Ascending aorta (tissue), 2 donors: ENCODE measurements at regions not wholly inside any gene's neighbourhood (a gene's known extent, or its start where the extent isn't known, plus 50 kb on each side); places are given as distances from the start of the nearest gene placed in this dataset.

Experiments used
- DNase-seq, 2 donors: peaks; one replicate each; pipeline ENCODE4 v3.0.0-alpha.2; 2019; ENCODE audit warnings: low spot score in 2 of 2
- H3K27ac ChIP-seq, 2 donors: fragments of 200-600 bp; sonication (generic); one replicate each; pipeline ENCODE4 v1.5.1; 2016 to 2017; ENCODE audit warnings: mild to moderate bottlenecking in 1 of 2
- H3K27me3 ChIP-seq: fragments of 200-600 bp; sonication (generic); one replicate; pipeline ENCODE4 v1.5.1; 2017
- H3K36me3 ChIP-seq, 2 donors: fragments of 200-600 bp; sonication (generic); one replicate each; pipeline ENCODE4 v1.5.1; 2016
- H3K4me1 ChIP-seq, 2 donors: fragments of 200-600 bp; sonication (generic); one replicate each; pipeline ENCODE4 v1.5.1; 2016 to 2017; ENCODE audit warnings: mild to moderate bottlenecking in 1 of 2
- H3K4me3 ChIP-seq, 2 donors: fragments of 200-600 bp; sonication (generic); one replicate each; pipeline ENCODE4 v1.5.1; 2016 to 2017; ENCODE audit warnings: mild to moderate bottlenecking in 1 of 2
- H3K9me3 ChIP-seq, 2 donors: fragments of 200-600 bp; sonication (generic); one replicate each; pipeline ENCODE4 v1.5.1; 2016
- CTCF ChIP-seq, 3 experiments: fragments of 200-600 bp in 2 of 3; fragments of 450-650 bp in 1 of 3; sonication (generic) in 2 of 3; IDR thresholded peaks; one replicate each; pipeline ENCODE4 v1.5.1; 2016 to 2019; ENCODE audit warnings: antibody characterized with exemption in 3 of 3, mild to moderate bottlenecking in 1 of 3, moderate library complexity in 1 of 3
- intact Hi-C: fragments of 100-400 bp; cut with DNase I; formaldehyde crosslinking; loops from one replicate; pipeline ENCODE4 v1.15.1; 2023

- Histone ChIP-seq H3K27ac (no peak overlapping the region), H3K36me3 (no peaks in the 10 kb centered on the region), H3K9me3 (no peaks in the 10 kb centered on the region), H3K27me3 (no peaks in the 10 kb centered on the region), H3K4me3 (no peak overlapping the region), H3K4me1 (no peaks in the 10 kb centered on the region)
- intact Hi-C loops = no loop called here
- no peak for TF ChIP-seq CTCF (IDR thresholded peaks at IDR 0.05)
- DNase-seq = no peak
Measured at GRCh38 chr16:5328546-5328945, 231.0 kb upstream of the EEF2KMT start.

- intact Hi-C loops = no loop called here
- Histone ChIP-seq H3K27me3 (no peaks in the 10 kb centered on the region), H3K36me3 (no peaks in the 10 kb centered on the region), H3K4me1 (no peaks in the 10 kb centered on the region), H3K4me3 (no peak overlapping the region), H3K9me3 (no peaks in the 10 kb centered on the region), H3K27ac (no peak overlapping the region)
- TF ChIP-seq CTCF (IDR thresholded peaks at IDR 0.05) = no peak
- no peak for DNase-seq
Measured at GRCh38 chr16:5326395-5326794, 228.8 kb upstream of the EEF2KMT start.

GRCh38 chr16:5325932-5326331 lies 228.3 kb upstream of the EEF2KMT start:
- Histone ChIP-seq H3K9me3 (no peaks in the 10 kb centered on the region), H3K4me1 (no peaks in the 10 kb centered on the region), H3K27ac (no peak overlapping the region), H3K27me3 (no peaks in the 10 kb centered on the region), H3K36me3 (no peaks in the 10 kb centered on the region), H3K4me3 (no peak overlapping the region)
- TF ChIP-seq CTCF (IDR thresholded peaks at IDR 0.05) = no peak
- DNase-seq = no peak
- intact Hi-C loops = no loop called here

GRCh38 chr16:5323284-5324141 lies 225.9 kb upstream of the EEF2KMT start:
- H3K9me3 ChIP-seq = no peaks in the 10 kb centered on the region
- H3K27ac ChIP-seq = no peak overlapping the region

GRCh38 chr16:5321930-5322329 lies 224.3 kb upstream of the EEF2KMT start:
- Histone ChIP-seq H3K27ac (no peak overlapping the region), H3K36me3 (no peaks in the 10 kb centered on the region), H3K4me3 (no peak overlapping the region), H3K4me1 (no peaks in the 10 kb centered on the region), H3K27me3 (no peaks in the 10 kb centered on the region), H3K9me3 (no peaks in the 10 kb centered on the region)
- intact Hi-C loops = no loop called here
- no peak for DNase-seq
- TF ChIP-seq CTCF (IDR thresholded peaks at IDR 0.05) = no peak

More at GRCh38 chr16:5323284-5324141, 225.9 kb upstream of the EEF2KMT start:
- no peak for TF ChIP-seq CTCF (IDR thresholded peaks at IDR 0.05)
- Histone ChIP-seq H3K36me3 (no peaks in the 10 kb centered on the region), H3K4me3 (no peak overlapping the region), H3K27me3 (no peaks in the 10 kb centered on the region), H3K4me1 (no peaks in the 10 kb centered on the region)
- intact Hi-C loops = no loop called here
- DNase-seq = no peak
